Right lobe of liver (tissue), 6 donors: ENCODE measurements at regions not wholly inside any gene's neighbourhood (a gene's known extent, or its start where the extent isn't known, plus 50 kb on each side); places are given as distances from the start of the nearest gene placed in this dataset.

Experiments used
- ATAC-seq, 4 donors: fragments of 200-7000 bp; cut with Tn5 transposase; one replicate each; pipeline ENCODE4 v1.9.1; 2020; ENCODE audit warnings: mild to moderate bottlenecking in 4 of 4, moderate library complexity in 4 of 4
- DNase-seq, 3 donors: peaks; one replicate each; pipeline ENCODE4 v3.0.0-alpha.2; 2020
- H3K27ac ChIP-seq, 3 donors: fragments of 200-600 bp; one replicate each; pipeline ENCODE4 v1.8.0; 2022
- H3K27me3 ChIP-seq, 2 donors: fragments of 200-600 bp; one replicate each; pipeline ENCODE4 v1.8.0; 2022
- H3K36me3 ChIP-seq, 4 donors: fragments of 200-600 bp; sonication (generic) in 1 of 4; one replicate each; pipeline versions ENCODE4 v1.5.1 to v1.8.0; 2017 to 2022; ENCODE audit warnings: control low read depth in 1 of 4
- H3K4me1 ChIP-seq, 4 donors: fragments of 200-600 bp; sonication (generic) in 1 of 4; one replicate each; pipeline versions ENCODE4 v1.5.1 to v1.8.0; 2017 to 2022; ENCODE audit warnings: control low read depth in 1 of 4
- H3K4me3 ChIP-seq, 3 donors: fragments of 200-600 bp; one replicate each; pipeline ENCODE4 v1.8.0; 2022
- H3K9me3 ChIP-seq, 4 donors: fragments of 200-600 bp; sonication (generic) in 1 of 4; one replicate each; pipeline versions ENCODE4 v1.5.1 to v1.8.0; 2017 to 2022; ENCODE audit warnings: control low read depth in 1 of 4
- CTCF ChIP-seq, 4 donors: fragments of 200-600 bp in 3 of 4; fragments of 450-650 bp in 1 of 4; IDR thresholded peaks; one replicate each; pipeline versions ENCODE4 v1.5.1 to v1.8.0; 2016 to 2022; ENCODE audit warnings: antibody characterized with exemption in 4 of 4, mild to moderate bottlenecking in 2 of 4
- POLR2A ChIP-seq: fragments of 450-650 bp; IDR thresholded peaks from one replicate; pipeline ENCODE4 v1.6.1; 2017; ENCODE audit warnings: antibody characterized with exemption, mild to moderate bottlenecking
- WGBS: methylation state at CpG from one replicate; pipeline ENCODE4 v1.1.6; 2018; ENCODE audit warnings: low coverage, low lambda C conversion rate; ENCODE audit not compliant: insufficient coverage; ENCODE audit errors: missing lambda C conversion rate; 5-methylcytosine and 5-hydroxymethylcytosine counted together
- intact Hi-C, 2 donors: fragments of 100-400 bp; cut with DNase I; formaldehyde crosslinking; loops; one replicate each; pipeline versions ENCODE4 v1.11.2 to v1.14.1; 2022
- donor health status: DM: no; HTN: yes; CAD: no.
- donor health status: DM: no; HTN: no; CAD: no.
- donor health status: DM: no; HTN: no; CAD: no.
- donor health status: DM: no; HTN: yes; CAD: no.
- donor health status: DM: no; HTN: yes; CAD: no.

- Histone ChIP-seq H3K4me3 (no peak overlapping the region), H3K27ac (no peak overlapping the region), H3K36me3 (no peaks in the 10 kb centered on the region), H3K9me3 (no peaks in the 10 kb centered on the region), H3K27me3 (no peaks in the 10 kb centered on the region), H3K4me1 (no peaks in the 10 kb centered on the region)
- intact Hi-C loops: no loop called here
- TF ChIP-seq CTCF (IDR thresholded peaks at IDR 0.05): no peak
- no peak for TF ChIP-seq POLR2A
- ATAC-seq (no peak), DNase-seq (no peak)
- WGBS: 56% methylated on average over 8 of the region's 8 CpGs
Observed at GRCh38 chr6:169989594-169989993, 238.2 kb downstream of the ERMARD start.

GRCh38 chr6:169988769-169989550 is 237.5 kb downstream of the ERMARD start:
- no peak overlapping the region for H3K27ac ChIP-seq
- no peaks in the 10 kb centered on the region for H3K27me3 ChIP-seq
- no peaks in the 10 kb centered on the region for H3K36me3 ChIP-seq
- intact Hi-C loops: no loop called here
- no peak for TF ChIP-seq POLR2A
- no peak for TF ChIP-seq CTCF (IDR thresholded peaks at IDR 0.05)
- DNase-seq (peak in 1 of 3 donors; percentile 17), ATAC-seq (no peak)
- H3K4me1 ChIP-seq: no peaks in the 10 kb centered on the region
- WGBS: 88% methylated on average over 11 of the region's 25 CpGs
- H3K4me3 ChIP-seq: no peak overlapping the region
- H3K9me3 ChIP-seq: no peaks in the 10 kb centered on the region

- no peak overlapping the region for H3K4me3 ChIP-seq
- WGBS: 75% methylated on average over 10 of the region's 35 CpGs
- DNase-seq (peak in 1 of 3 donors; percentile 37), ATAC-seq (peak in 1 of 4 donors; percentile 3)
- no peak for TF ChIP-seq CTCF (IDR thresholded peaks at IDR 0.05)
- TF ChIP-seq POLR2A: no peak
- no peaks in the 10 kb centered on the region for H3K27me3 ChIP-seq
- intact Hi-C loops: no loop called here
- no peaks in the 10 kb centered on the region for H3K36me3 ChIP-seq
- H3K27ac ChIP-seq: no peak overlapping the region
- no peaks in the 10 kb centered on the region for H3K9me3 ChIP-seq
- no peaks in the 10 kb centered on the region for H3K4me1 ChIP-seq
Observed at GRCh38 chr6:169986848-169987498, 235.6 kb downstream of the ERMARD start.

- DNase-seq (peak in 1 of 3 donors; percentile 52), ATAC-seq (no peak)
Observed at GRCh38 chr6:169986171-169986847, 234.9 kb downstream of the ERMARD start.

More at GRCh38 chr6:169986171-169986847, 234.9 kb downstream of the ERMARD start:
- Histone ChIP-seq H3K4me1 (no peaks in the 10 kb centered on the region), H3K27ac (no peak overlapping the region), H3K4me3 (no peak overlapping the region), H3K27me3 (no peaks in the 10 kb centered on the region), H3K9me3 (no peaks in the 10 kb centered on the region), H3K36me3 (no peaks in the 10 kb centered on the region)
- intact Hi-C loops: no loop called here
- 40% methylated on average over 2 of the region's 30 CpGs for WGBS
- no peak for TF ChIP-seq CTCF (IDR thresholded peaks at IDR 0.05)
